CD4-positive, alpha-beta T cell treated with Interleukin-17A for 4 hours (primary cell): ENCODE measurements at regions not wholly inside any gene's neighbourhood (a gene's known extent, or its start where the extent isn't known, plus 50 kb on each side); places are given as distances from the start of the nearest gene placed in this dataset.
"Not testable (repeated sequence)": the region's sequence is repeated elsewhere in the genome, so short reads cannot be mapped to it uniquely, and the experiment has no call there.

Experiments
- DNase-seq: peaks from one replicate; pipeline ENCODE4 v3.0.0-alpha.2; 2020; ENCODE audit warnings: mixed read lengths

DNA sequence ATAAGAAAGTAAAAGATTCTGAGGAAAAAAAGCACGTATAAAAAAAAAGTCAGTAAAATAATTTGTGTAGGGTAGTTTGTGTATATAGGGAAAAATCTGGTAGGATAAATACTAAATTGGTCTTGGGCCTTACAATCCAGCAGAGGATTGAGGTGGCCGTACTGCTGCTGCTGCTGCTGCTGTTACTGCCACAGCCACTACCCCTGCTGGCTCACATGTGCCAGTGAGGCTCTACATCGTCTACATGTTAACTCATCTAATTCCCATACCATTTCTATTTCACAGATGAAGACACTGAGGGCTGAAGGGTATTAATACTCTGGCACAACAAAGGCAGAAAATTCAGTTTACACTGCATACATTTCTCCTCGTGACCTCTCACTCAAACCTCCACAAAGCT is 928.5 kb downstream of the TLE4 start:
- no peak for DNase-seq

DNA sequence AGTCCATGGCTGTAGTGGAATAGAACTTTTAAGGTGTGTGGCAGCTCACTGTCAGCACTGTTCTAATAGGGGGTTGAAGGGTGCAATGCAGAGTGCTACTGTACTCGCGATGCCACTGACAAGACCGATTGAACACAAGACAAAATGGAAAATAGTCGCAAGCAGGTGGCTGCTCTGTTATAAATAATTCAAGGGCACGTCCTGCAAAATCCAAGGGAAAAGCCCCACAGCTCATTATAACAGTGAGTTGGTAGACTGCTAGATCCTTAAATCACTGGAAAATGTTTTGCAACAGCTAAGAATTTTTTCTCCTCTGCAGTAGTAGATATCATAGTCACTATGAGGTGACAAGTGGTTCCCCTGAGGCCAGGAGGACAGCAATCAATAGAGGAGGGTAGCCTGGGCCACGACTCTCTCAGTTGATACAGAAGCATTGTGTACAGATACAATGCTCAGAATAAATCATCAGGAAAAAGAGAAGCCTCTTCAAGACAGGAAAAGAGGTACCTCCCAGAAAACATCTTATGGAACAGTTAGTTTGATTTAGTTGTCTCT is 926.3 kb downstream of the TLE4 start:
- DNase-seq: no peak

DNA sequence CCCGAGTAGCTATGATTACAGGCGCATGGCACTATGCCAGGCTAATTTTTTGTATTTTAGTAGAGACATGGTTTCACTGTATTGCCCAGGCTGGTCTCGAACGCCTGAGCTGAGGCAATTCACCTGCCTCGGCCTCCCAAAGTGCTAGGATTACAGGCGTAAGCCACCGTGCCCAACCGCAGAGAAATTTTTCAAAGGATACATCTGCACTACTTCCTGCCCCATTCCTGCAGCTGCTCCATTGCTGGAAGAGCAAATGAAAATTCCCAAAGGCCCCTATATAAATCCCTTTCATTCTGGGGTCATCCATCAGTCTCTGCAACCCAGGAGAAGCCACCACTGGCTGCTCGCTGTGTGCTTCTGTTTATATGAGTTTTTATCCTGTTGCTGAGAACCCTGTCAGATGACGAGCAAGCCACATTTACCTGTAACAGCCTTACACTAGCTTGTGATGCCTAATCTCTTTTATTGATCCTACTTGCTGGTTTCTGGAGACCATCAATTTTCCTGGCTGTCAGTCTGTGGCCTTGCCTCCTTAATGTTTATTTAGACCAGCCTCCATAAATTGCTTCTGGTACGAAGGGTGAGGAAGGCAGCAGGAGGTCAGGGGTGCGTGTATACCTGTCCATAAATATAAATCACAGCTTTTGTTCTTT is 925.3 kb downstream of the TLE4 start:
- no peak for DNase-seq

DNA sequence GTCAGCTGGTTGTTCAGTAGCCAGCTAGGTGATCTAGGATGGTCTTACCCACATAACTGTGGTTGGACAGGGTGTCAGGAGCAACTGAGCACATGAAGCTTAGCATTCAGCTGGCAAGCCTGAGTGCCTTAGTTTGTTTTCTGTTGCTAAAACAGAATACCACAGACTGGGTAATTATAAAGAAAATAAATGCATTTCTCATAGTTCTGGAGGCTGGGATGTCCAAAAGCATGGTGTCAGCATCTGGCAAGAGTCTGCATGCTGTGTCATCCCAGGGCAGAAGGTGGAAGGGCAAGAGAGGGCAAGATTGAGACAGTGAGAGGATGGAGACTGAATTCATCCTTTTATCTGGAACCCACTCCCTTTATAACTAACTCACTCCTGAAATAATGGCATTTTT is 921.5 kb downstream of the TLE4 start:
- DNase-seq: no peak

DNA sequence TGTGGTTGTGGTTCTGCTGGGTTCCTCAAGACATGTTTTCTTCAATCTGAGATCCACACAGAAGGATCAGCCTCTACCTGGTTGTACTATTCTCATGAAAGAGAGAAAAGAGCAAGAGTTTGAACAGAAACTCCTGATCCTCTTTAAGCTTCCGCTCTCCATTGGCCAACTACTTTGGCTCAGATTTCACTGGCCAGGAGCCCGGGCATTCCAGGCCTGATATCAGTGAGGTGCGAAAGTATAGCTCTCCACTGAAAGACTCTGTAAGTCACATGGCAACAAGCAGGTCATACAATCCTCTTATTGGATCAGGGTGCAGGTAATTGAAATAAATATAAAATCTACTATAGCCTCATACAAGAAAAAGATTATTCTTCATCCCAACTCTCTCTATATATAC is 920.5 kb downstream of the TLE4 start:
- DNase-seq: no peak

DNA sequence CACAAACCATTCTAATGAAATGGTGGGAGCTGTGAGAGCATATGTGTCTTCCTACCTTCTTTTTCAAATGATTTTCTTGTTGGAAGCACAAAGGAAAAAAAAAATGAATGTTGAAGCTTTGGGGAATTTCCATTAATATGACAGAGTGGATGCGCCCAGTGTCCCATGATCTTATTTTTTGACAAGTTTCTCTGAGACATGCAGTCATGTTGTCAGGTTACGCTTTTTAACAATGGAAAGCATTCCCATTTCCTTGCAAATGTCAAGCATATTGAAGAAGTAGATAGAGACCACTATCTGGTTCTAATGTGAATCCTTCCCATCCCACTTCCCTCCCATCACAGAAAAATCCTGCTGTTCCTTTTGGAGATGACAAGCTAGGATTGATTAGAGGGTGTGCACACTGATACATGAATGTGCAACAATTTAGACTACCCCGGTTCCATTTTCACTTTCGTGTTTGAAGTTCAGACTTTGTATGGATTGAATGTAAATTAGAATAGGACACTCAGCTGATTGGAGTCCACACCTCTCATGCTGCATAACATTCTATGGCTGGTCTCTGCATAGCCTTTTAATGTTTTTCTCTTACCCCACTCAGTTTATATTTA is 919.4 kb downstream of the TLE4 start:
- DNase-seq: no peak

DNA sequence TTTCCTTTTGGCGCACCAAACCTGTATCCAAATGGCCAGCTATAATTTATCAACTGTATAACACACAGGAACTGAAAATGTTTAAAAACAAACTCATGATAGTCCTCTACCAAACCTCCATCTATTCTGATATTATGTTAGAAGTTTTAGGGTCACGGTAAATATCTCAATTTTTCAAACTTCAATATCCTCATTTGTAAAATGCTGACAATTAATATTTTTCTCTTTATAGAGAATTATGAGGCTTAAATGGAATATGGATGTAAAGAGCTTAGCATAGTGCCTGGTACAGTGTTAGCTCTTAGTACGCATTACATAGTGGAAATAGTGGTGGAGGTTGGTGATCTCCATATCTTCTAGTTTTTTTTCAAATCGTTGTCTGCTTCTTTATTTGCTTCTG is 917.6 kb downstream of the TLE4 start:
- DNase-seq: no peak

DNA sequence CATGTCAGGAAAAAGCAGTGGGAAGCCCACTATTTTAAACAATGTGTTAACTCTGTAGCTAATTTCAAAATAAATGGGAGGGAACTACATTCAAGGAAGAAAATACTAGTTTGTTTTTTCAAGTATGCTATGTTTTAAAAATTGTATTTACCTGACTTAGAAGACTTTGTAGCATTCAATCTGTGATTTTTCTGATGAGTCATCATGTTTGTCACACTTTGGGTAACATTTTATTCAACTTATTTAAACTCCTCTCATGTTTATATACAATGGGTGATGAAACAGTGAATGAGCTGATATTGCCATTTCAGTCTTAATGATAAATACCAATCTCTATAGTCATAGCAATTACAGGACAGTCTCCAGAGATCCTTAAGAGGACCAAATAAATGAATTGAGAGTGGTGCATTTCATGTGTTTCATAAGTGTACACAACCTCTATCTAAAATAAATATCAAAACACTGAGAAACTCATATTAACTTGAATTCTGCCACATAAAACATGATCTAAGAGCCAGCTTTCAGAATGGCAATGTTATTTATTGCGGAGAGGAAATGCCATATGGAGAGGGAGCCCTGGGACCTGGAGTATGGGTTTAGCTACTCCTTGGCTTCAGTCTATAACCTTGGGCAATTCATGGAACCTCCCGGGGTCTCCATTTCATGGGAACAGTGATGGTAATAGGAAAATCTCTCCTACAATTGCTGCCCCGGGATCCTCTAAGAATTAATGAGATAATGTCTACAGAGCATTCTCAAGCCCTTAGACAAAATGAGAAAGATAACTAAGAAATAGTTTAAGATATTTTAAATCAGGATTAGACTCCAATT is 913.9 kb downstream of the TLE4 start:
- DNase-seq: no peak

DNA sequence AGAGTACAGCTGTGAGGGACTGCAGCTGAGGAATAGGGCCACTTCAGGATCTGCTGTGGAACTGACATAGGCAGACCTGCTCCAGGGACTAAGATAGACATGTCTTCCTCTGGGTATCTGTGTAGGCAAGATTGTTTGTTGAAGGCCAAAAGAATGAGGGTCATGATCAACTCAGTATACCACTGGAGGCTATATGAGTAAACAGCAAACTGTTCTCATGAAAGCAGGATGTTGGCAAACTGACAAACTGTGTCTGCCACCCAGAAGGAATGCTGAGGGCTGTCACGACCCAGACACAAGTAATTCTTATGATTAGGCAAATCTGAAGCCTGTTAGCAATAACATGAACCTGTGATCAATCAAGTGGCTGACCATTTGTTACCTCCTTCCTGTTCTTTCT is 910.5 kb downstream of the TLE4 start:
- not testable (repeated sequence) for DNase-seq

DNA sequence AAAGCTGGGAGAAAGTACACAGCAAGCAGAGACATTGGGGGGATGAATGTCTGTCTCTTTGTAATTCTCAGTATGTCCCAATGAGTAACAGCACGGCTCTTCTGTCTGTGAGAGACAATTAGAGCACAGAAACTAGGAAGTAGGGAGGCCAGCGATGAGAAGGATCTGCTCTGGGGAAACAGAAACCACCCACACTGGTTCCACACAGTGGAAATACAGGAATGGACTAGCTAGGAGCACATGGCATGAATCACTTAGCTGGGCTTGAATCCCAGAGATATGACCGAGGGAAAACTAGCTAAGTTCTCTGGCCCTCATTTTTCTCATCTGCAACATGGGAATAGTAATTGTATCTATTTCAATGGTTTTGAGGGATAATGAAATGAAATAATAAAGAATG is 895.9 kb downstream of the TLE4 start:
- no peak for DNase-seq

DNA sequence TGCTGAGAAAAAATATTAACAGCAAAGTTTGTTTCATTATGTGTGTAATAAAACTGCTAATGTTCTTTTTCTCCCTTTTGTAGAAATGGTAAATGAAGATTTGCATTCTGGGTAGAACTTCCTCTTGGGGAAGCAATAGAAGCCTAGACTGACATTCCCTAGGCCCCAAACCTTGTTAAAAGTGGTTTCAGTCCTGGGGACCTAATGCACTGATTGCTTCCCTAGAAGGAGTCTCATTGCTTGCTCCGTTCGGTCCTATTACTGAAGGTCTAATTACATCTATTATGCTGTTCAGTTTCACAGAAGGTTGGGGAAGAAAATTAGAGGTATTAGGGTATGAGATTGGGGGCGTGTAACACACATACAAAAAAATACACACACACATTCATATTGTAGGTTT is 893.8 kb downstream of the TLE4 start:
- no peak for DNase-seq

DNA sequence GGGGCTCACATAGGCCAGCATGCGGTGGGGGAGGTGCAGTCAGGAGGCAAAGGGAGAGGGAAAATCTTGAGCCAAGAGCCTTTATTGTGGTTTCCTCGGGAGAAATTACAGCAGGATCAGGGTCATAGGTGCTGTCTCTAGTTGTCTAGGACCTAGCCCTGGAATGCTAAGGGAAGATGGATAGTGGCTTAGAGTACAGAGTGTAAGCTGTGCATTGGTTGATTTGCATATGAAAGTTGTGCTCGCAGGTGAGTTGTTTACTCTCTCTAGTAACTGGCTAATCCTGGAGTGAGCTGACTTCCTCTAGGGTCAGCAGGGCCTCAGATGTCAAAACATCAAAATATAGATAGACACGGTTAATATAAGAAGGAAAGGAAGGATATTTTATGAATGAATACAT is 877.7 kb downstream of the TLE4 start:
- DNase-seq: no peak

DNA sequence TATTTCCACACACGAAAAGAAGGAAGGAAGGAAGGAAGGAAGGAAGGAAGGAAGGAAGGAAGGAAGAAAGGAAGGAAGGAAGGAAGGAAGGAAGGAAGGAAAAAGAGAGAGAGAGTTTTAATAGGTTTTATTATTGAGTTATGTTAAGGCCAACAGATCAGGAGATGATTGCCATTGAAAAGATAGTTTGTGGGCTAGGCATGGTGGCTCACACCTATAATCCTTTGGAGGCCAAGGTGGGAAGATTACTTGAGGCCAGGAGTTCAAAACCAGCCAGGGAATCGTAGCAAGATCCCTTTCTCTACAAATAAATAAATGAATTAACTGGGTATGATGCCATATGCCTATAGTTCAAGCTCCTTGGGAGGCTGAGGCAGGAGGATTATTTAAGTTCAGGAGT is 877.2 kb downstream of the TLE4 start:
- no peak for DNase-seq

DNA sequence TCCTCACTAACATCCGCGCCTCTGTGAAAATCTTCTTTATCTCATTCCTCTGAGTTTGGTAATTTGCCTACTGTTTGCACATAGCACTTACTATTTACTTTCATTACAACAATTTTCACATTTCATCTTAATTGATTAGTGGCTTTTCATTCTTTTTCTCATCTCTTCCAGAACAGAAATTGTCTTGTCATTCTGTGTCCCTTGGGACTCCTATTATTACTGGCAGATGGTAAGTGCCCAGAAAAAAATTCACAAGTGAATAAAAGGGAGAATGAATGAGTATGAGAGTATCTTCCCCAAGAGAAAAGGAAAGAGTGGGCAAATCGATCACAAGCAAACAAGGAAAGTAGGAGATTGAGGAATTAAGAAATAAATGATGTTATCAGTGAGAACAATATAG is 876.1 kb downstream of the TLE4 start:
- DNase-seq: no peak

DNA sequence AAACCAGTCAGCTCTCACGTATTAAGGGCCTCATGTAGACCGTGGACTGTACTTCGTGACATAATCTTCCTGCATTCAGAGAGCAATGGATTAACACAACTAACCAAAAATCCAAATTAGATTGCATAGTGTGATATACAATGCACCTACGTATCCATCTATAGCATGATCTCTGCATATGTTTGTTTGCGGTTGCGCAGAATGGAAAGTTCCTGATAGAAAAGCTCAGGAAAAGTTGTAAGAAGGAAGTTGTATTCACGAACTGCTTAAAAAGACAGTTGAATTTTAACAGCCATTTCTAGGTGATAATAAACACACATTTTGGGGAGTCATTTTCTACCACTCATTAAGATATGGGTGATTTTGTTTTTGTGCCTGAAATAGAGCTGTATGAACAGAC is 869.0 kb downstream of the TLE4 start:
- DNase-seq: no peak

DNA sequence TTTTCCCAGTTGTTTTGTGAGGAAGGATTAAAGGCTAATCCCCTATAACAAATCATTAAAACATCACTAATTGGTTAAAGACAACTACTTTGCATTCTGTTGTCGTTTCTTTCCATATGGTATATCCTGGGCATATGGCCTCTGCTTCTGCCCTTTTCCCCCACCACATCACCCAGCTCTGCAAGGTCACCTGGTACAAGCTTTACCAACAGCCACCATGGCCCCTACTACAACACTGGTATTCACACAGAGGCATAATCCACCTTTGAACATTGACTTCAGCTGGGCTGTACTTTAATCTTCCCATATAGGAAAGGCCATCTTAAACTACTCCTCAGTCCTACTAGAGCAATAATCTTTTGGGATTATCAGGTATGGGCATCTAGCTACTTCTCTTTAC is 866.1 kb downstream of the TLE4 start:
- DNase-seq: no peak

DNA sequence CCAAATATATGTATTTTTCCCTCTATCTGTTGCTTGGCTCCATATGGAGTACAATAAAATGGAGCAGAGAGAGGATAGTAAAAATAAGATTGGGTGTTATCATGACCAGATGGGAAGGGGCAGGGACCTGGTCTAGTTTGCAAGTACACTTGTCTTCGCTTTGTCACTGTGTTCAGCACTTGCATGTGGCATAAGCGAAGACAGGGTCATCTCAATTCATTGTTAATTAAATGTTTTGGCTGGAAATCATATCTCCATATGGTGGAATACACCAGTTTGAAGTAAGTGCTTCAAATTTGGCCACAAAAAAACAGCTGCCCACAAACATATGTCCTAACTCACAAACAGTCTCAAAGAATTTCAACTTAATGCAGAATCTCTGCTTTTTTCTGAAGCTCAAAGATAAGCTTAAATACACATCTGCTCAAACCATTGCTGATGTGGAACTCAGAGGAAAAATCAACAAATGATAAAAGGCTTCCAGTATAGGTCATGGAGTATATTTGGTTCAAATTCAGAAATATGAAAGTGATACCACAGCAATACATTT is 865.4 kb downstream of the TLE4 start:
- no peak for DNase-seq

DNA sequence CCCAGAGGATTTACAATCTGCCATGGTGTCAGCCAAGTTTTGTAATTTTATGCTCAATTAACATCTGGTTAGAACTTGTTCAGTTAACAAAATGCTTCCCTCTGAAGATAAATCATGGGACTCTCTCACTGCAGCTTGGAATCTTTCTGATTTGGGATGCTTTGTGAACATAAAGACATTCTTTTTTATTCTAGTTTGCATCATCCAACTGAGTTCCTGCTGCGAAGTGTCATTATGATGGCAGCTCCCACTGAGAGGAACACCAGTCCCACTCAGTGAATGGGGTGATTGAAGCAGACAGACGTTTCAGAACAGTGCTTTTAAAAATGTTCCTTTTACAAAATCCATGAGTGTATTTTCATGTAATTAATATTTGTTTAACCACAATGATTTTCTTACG is 863.8 kb downstream of the TLE4 start:
- no peak for DNase-seq

DNA sequence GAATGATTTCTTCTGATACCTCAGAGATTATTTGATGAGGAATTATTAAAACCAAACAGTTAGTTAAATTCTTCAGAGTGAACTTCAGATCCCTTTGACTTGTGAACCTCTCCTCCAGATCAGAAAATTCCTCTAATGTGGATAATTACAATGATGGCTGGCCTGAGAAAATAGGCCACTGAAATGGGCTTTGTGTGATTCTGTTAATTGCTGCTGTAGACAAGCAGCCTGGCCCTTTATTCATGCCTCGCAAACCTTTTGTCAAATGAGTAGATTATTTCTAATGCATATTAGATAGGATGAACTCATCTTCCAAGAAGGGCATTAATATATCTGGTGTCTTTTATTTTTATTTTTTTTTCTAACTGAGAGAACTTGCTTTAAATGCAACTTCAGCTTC is 855.2 kb downstream of the TLE4 start:
- no peak for DNase-seq

DNA sequence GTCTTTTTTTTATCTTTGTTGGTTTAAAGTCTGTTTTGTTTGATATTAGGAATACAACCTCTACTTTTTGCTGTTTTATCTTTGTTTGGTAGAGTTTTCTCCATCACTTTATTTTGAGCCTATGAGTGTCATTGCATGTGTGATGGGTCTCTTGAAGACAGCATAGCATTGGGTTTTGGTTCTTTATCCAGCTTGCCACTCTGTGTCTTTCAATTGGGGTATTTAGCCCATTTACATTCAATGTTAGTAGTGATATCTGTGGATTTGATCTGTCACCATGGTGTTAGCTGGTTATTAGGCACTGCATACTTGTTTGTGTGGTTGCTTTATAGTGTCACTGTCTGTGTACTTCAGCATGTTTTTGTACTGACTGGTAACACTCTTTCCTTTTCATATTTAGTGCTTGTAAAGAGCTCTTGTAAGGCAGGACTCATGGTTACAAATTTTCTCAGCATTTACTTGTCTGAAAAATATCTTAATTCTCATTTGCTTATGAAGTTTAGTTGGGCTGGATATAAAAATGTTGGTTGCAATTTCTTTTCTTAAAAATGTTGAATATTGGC is 845.5 kb downstream of the TLE4 start:
- no peak for DNase-seq

DNA sequence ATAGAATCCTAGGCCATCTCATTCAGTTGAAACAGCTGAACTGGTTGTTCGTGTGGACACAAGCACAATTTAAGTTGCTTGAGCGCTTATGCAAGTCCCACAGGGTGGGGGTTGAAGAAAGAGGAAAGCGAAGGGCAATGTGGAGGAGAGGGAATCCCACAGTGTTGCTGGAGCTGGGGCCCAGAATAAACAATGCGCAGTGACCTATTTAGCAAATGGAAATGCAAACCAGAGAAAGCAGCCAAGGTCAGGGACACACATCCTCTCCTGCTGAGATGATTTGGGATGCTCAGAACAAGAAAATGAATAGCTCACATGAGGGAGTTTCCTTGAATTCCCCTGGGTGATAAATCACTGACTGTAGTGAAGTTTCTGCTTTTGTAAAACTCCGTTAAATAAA is 838.3 kb downstream of the TLE4 start:
- DNase-seq: no peak

DNA sequence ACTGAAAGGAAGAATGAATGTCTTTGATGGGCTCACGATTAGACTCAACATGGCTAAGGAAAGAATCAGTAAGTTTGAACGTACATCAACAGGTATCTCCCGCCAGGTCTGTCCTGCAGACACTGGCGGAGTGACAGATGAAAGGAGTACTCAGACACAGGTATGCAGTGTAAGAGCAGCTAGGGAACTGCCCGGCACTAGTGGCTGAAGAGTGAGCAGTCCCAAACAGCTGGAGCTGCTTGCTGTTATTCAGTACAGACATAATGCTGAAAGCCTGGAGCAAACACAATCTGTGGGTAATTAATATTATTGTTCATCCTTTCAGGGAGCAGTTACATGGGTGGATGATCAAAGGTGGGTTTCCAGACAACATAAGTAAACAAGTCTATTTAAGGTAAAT is 835.5 kb downstream of the TLE4 start:
- DNase-seq: no peak

DNA sequence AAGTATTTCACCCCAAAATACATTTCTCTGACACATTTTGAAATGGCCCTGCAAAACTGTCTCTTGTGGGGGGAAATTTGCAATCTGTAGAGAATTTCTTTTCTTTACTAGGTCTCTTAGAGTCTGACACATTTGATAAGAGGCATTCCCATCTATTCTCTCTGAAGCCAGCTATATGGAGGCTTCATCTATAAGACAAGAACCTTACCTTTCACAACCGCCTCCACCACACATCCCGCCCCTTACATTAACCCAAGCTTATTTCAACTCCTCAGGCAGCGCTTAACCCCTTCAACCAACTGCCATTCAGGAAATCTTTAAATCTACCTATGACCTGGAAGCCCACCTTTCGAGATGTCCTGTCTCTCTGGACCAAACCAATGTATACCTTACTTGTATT is 829.5 kb downstream of the TLE4 start:
- no peak for DNase-seq
